Smooth muscle cell (in vitro differentiated cells): ENCODE measurements at regions not wholly inside any gene's neighbourhood (a gene's known extent, or its start where the extent isn't known, plus 50 kb on each side); places are given as distances from the start of the nearest gene placed in this dataset. TPM values are rescaled to one million over a fixed set of nuclear protein-coding genes. Genes with fewer than 3 reads are reported as not detected.

Experiments
- DNase-seq: peaks from one replicate; lab custom pipeline; 2025; ENCODE audit not compliant: unreplicated experiment; lab: John Stamatoyannopoulos, UW
- H2AFZ ChIP-seq: fragments of 200-600 bp; sonication (generic); 2 replicates; pipeline ENCODE4 v1.6.0; 2016; ENCODE audit warnings: antibody characterized with exemption, low read depth, mild to moderate bottlenecking
- H3F3A ChIP-seq: fragments of 200-600 bp; sonication (generic); 2 replicates; pipeline ENCODE4 v1.6.0; 2017; ENCODE audit warnings: antibody characterized with exemption, low read depth
- H3K27ac ChIP-seq: fragments of 200-600 bp; sonication (generic); 2 replicates; pipeline ENCODE4 v1.5.1; 2016; ENCODE audit warnings: low read depth, mild to moderate bottlenecking
- H3K27me3 ChIP-seq: fragments of 200-600 bp; sonication (generic); 2 replicates; pipeline ENCODE4 v1.6.1; 2016; ENCODE audit warnings: low read depth, mild to moderate bottlenecking
- H3K36me3 ChIP-seq: fragments of 200-600 bp; sonication (generic); 2 replicates; pipeline ENCODE4 v1.5.1; 2016; ENCODE audit warnings: low read depth
- H3K4me1 ChIP-seq: fragments of 200-600 bp; sonication (generic); 2 replicates; pipeline ENCODE4 v1.5.1; 2016; ENCODE audit warnings: low read depth
- H3K4me2 ChIP-seq: fragments of 200-600 bp; sonication (generic); 2 replicates; pipeline ENCODE4 v1.6.0; 2016; ENCODE audit warnings: mild to moderate bottlenecking
- H3K4me3 ChIP-seq: fragments of 200-600 bp; sonication (generic); 2 replicates; pipeline ENCODE4 v1.5.1; 2016; ENCODE audit warnings: mild to moderate bottlenecking
- H3K79me2 ChIP-seq: fragments of 200-600 bp; sonication (generic); 2 replicates; pipeline ENCODE4 v1.6.0; 2016; ENCODE audit warnings: low read depth, mild to moderate bottlenecking
- H3K9ac ChIP-seq: fragments of 200-600 bp; sonication (generic); 2 replicates; pipeline ENCODE4 v1.6.0; 2016; ENCODE audit warnings: low read depth
- H3K9me3 ChIP-seq: fragments of 200-600 bp; sonication (generic); replicated peaks from 2 replicates; pipeline ENCODE4 v1.5.1; 2016; ENCODE audit warnings: low read depth
- H4K20me1 ChIP-seq: fragments of 200-600 bp; sonication (generic); 2 replicates; pipeline ENCODE4 v1.6.0; 2016; ENCODE audit warnings: low read depth
- WGBS: methylation state at CpG from one replicate; pipeline ENCODE4 v1.1.7; 2016; ENCODE audit warnings: low lambda C conversion rate; 5-methylcytosine and 5-hydroxymethylcytosine counted together
- small RNA-seq: library from RNA; depleted of rRNA; stranded (forward); fragments of <200 nt; gene quantifications from one replicate; pipeline ENCODE3, GENCODE V24; 2014
- TF ChIP-seq, protein P1 (sequence below): fragments of 200-600 bp; sonication (generic); IDR thresholded peaks from 2 replicates; pipeline ENCODE4 v1.5.1; 2017; ENCODE audit warnings: borderline replicate concordance, mild to moderate bottlenecking, antibody characterized with exemption; ENCODE audit not compliant: insufficient read depth, poor library complexity, severe bottlenecking

DNA sequence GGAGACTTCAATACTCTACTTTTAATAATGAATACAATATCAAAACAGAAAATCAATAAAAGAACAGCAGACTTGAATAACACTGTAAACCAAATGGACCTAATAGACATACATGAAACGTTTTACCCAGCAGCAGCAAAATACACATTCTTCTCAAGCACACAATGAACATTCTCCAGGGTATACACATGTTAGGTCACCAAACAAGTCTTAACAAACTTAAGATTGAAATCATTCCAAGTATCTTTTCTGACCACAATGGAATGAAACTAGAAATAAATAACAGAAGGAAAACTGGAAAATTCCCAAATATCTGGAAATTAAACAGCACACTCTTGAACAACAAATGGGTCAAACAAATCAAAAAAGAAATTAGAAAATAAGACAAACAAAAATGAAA is 145.0 kb upstream of the CT83 start:
- Histone ChIP-seq H3K36me3 (no peaks in the 10 kb centered on the region), H2AFZ (no peak overlapping the region), H3K4me3 (no peak overlapping the region), H4K20me1 (no peaks in the 10 kb centered on the region), H3K4me2 (no peak overlapping the region), H3K79me2 (no peaks in the 10 kb centered on the region), H3K9ac (no peak overlapping the region), H3K4me1 (no peaks in the 10 kb centered on the region), H3F3A (no peaks in the 10 kb centered on the region), H3K27ac (no peak overlapping the region), H3K27me3 (no peaks in the 10 kb centered on the region), H3K9me3 (no peaks in the 10 kb centered on the region)
- TF ChIP-seq, protein P1, sequence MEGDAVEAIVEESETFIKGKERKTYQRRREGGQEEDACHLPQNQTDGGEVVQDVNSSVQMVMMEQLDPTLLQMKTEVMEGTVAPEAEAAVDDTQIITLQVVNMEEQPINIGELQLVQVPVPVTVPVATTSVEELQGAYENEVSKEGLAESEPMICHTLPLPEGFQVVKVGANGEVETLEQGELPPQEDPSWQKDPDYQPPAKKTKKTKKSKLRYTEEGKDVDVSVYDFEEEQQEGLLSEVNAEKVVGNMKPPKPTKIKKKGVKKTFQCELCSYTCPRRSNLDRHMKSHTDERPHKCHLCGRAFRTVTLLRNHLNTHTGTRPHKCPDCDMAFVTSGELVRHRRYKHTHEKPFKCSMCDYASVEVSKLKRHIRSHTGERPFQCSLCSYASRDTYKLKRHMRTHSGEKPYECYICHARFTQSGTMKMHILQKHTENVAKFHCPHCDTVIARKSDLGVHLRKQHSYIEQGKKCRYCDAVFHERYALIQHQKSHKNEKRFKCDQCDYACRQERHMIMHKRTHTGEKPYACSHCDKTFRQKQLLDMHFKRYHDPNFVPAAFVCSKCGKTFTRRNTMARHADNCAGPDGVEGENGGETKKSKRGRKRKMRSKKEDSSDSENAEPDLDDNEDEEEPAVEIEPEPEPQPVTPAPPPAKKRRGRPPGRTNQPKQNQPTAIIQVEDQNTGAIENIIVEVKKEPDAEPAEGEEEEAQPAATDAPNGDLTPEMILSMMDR = no peak
- 38% methylated on average over 1 of the region's 1 CpG for WGBS
- no peak for DNase-seq

DNA sequence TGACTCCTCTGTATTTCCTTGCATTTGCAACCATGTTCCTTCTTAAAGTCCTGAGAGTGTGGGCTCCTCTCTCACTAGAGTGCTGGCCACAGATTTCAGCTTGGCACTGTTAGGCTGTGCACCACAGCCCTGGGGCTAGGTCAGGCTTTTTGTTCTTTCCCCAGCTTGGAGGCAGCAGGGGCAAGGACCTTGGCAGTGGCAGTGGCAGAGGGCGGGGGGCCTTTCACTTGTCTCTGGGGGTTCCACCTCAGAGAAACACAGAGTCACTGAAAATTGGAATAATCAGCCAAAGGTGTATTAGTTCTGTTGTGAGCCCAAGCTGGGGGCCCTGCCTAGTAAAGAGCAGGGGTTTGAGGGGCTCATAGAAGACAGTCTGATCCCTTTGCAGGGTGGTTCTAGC is 142.8 kb upstream of the CT83 start:
- H3K27me3 ChIP-seq = no peaks in the 10 kb centered on the region
- no peak overlapping the region for H3K4me2 ChIP-seq
- H2AFZ ChIP-seq = no peak overlapping the region
- H3K4me3 ChIP-seq = no peak overlapping the region
- no peak overlapping the region for H3K27ac ChIP-seq
- H3K9me3 ChIP-seq = no peaks in the 10 kb centered on the region
- no peaks in the 10 kb centered on the region for H3K36me3 ChIP-seq
- no peak for DNase-seq
- no peaks in the 10 kb centered on the region for H3K79me2 ChIP-seq
- no peaks in the 10 kb centered on the region for H3F3A ChIP-seq
- TF ChIP-seq, protein P1 = no peak
- no peak overlapping the region for H3K9ac ChIP-seq
- H3K4me1 ChIP-seq = no peaks in the 10 kb centered on the region
- WGBS = 85% methylated on average over 1 of the region's 1 CpG
- no peaks in the 10 kb centered on the region for H4K20me1 ChIP-seq

DNA sequence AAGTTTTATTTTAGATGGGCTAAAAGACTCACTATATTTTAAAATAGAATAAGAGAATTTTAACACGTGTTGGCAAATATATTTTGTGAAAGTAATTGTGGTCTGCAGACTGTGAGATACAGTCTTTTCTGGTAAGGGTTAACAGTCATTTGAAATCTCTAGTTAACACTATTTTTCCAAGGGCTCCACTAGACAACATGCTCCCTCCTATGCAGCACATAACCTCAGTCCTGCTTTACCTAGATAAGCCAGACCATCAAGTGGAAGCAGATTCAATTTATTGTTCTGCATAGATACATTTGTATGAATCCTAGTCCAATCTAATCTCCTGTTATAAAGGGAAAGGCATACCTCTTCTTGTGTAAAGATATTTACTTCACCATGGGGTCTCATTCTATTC is 133.2 kb upstream of the CT83 start:
- no peaks in the 10 kb centered on the region for H3K79me2 ChIP-seq
- H3K4me2 ChIP-seq = no peak overlapping the region
- no peak overlapping the region for H3K4me3 ChIP-seq
- H4K20me1 ChIP-seq = no peaks in the 10 kb centered on the region
- TF ChIP-seq, protein P1 = no peak
- H2AFZ ChIP-seq = no peak overlapping the region
- 54% methylated on average over 1 of the region's 1 CpG for WGBS
- no peaks in the 10 kb centered on the region for H3F3A ChIP-seq
- H3K9me3 ChIP-seq = no peaks in the 10 kb centered on the region
- H3K9ac ChIP-seq = no peak overlapping the region
- DNase-seq = no peak
- H3K27ac ChIP-seq = no peak overlapping the region
- no peaks in the 10 kb centered on the region for H3K36me3 ChIP-seq
- H3K27me3 ChIP-seq = no peaks in the 10 kb centered on the region
- H3K4me1 ChIP-seq = no peaks in the 10 kb centered on the region

Small RNA genes in the stretch of these regions (small RNA-seq; reads per million reads assigned to genes)
- not detected for gene RNU6-1323P
